RWPE2 (cell line): ENCODE measurements at regions not wholly inside any gene's neighbourhood (a gene's known extent, or its start where the extent isn't known, plus 50 kb on each side); places are given as distances from the start of the nearest gene placed in this dataset.
A peak's percentile ranks its signal among the peaks of the same experiment; 100 is the strongest.
"Not testable (repeated sequence)": the region's sequence is repeated elsewhere in the genome, so short reads cannot be mapped to it uniquely, and the experiment has no call there.

Experiments
- ATAC-seq: fragments of 200-7000 bp; cut with Tn5 transposase; 3 replicates; pipeline ENCODE4 v1.9.1; 2021; ENCODE audit warnings: low read depth
- DNase-seq: peaks from one replicate; pipeline ENCODE4 v3.0.0-alpha.2; 2020; ENCODE audit warnings: low spot score
- H3K27ac ChIP-seq: fragments of 450-650 bp; 2 replicates; pipeline ENCODE4 v1.5.1; 2017; ENCODE audit warnings: mild to moderate bottlenecking; ENCODE audit not compliant: poor library complexity, severe bottlenecking
- H3K27me3 ChIP-seq: fragments of 250-450 bp; sonication (Bioruptor Pico); 2 replicates; pipeline ENCODE4 v1.5.1; 2021; ENCODE audit warnings: mild to moderate bottlenecking, moderate library complexity; ENCODE audit not compliant: insufficient read depth, poor library complexity, severe bottlenecking
- H3K36me3 ChIP-seq: fragments of 250-450 bp; sonication (Bioruptor Pico); 2 replicates; pipeline ENCODE4 v1.5.1; 2020; ENCODE audit warnings: low read depth, mild to moderate bottlenecking, moderate library complexity
- H3K4me1 ChIP-seq: fragments of 250-450 bp; sonication (Bioruptor Pico); 2 replicates; pipeline ENCODE4 v1.5.1; 2021; ENCODE audit warnings: mild to moderate bottlenecking, moderate library complexity; ENCODE audit not compliant: insufficient read depth, poor library complexity, severe bottlenecking
- H3K4me3 ChIP-seq: fragments of 250-450 bp; sonication (Bioruptor Pico); 2 replicates; pipeline ENCODE4 v1.5.1; 2021; ENCODE audit warnings: mild to moderate bottlenecking, moderate library complexity; ENCODE audit not compliant: severe bottlenecking
- H3K9me3 ChIP-seq: fragments of 250-450 bp; sonication (Bioruptor Pico); 2 replicates; pipeline ENCODE4 v1.5.1; 2021; ENCODE audit warnings: mild to moderate bottlenecking, moderate library complexity; ENCODE audit not compliant: severe bottlenecking
- CTCF ChIP-seq: fragments of 450-650 bp; IDR thresholded peaks from one replicate; pipeline ENCODE4 v1.5.1; 2017; ENCODE audit warnings: mild to moderate bottlenecking, moderate library complexity; ENCODE audit not compliant: poor library complexity, severe bottlenecking

DNA sequence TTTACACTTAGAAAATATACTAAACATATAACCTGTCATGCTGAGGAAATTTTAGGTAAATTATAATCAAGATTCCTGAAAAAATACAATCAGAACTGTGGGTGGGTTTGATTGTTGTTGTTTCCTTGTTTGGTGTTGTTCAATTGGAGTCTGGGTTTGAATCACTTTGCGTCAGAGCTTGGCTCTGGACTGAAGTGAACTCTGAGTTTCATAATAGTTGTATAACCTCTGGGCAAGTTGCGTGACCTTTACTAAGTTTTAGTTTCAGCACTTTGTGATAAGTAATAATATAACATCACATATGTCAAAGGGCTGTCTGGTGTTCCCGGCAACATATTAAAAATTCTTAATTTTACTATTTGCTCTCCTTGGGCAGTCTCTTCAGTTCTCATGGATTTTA lies 758.1 kb downstream of the RAPGEF2 start:
- DNase-seq: no peak
- ATAC-seq: no peak

GRCh38 chr4:159864337-159864736 lies 761.5 kb downstream of the RAPGEF2 start:
- no peak for TF ChIP-seq CTCF
- Histone ChIP-seq H3K4me1 (no peaks in the 10 kb centered on the region), H3K27ac (no peak overlapping the region), H3K36me3 (no peaks in the 10 kb centered on the region), H3K9me3 (no peaks in the 10 kb centered on the region), H3K27me3 (no peaks in the 10 kb centered on the region), H3K4me3 (no peak overlapping the region)
- ATAC-seq: no peak
- DNase-seq: no peak

More for the DNA sequence above, 758.1 kb downstream of the RAPGEF2 start:
- no peaks in the 10 kb centered on the region for H3K36me3 ChIP-seq
- no peaks in the 10 kb centered on the region for H3K9me3 ChIP-seq
- no peak overlapping the region for H3K4me3 ChIP-seq
- no peaks in the 10 kb centered on the region for H3K4me1 ChIP-seq
- no peak overlapping the region for H3K27ac ChIP-seq
- no peaks in the 10 kb centered on the region for H3K27me3 ChIP-seq
- no peak for TF ChIP-seq CTCF

GRCh38 chr4:159867673-159868072 lies 764.8 kb downstream of the RAPGEF2 start:
- DNase-seq: no peak
- Histone ChIP-seq H3K9me3 (no peaks in the 10 kb centered on the region), H3K27ac (no peak overlapping the region), H3K4me1 (no peaks in the 10 kb centered on the region), H3K36me3 (no peaks in the 10 kb centered on the region), H3K27me3 (no peaks in the 10 kb centered on the region), H3K4me3 (no peak overlapping the region)
- TF ChIP-seq CTCF: no peak
- no peak for ATAC-seq

GRCh38 chr4:159868936-159869335 lies 766.1 kb downstream of the RAPGEF2 start:
- not testable (repeated sequence) for H3K9me3 ChIP-seq, H3K27ac ChIP-seq, H3K27me3 ChIP-seq, H3K4me3 ChIP-seq, ATAC-seq, H3K4me1 ChIP-seq, H3K36me3 ChIP-seq
- peak; percentile 29 for DNase-seq

- H3K36me3 ChIP-seq: no peaks in the 10 kb centered on the region
- no peak; the same call in 2 of the 3 replicates for ATAC-seq
- no peaks in the 10 kb centered on the region for H3K27me3 ChIP-seq
- no peak for DNase-seq
- H3K4me3 ChIP-seq: no peak overlapping the region
- H3K9me3 ChIP-seq: no peaks in the 10 kb centered on the region
- H3K4me1 ChIP-seq: no peaks in the 10 kb centered on the region
- no peak overlapping the region for H3K27ac ChIP-seq
- no peak for TF ChIP-seq CTCF
These were observed 768.3 kb downstream of the RAPGEF2 start for GRCh38 chr4:159871141-159871540.
